Subcutaneous abdominal adipose tissue (tissue), 5 donors: ENCODE measurements at regions not wholly inside any gene's neighbourhood (a gene's known extent, or its start where the extent isn't known, plus 50 kb on each side); places are given as distances from the start of the nearest gene placed in this dataset.

Source experiments
- H3K27ac ChIP-seq: one replicate; pipeline ENCODE4 v1.7.0; 2013; ENCODE audit warnings: low read depth, mild to moderate bottlenecking, inconsistent platforms, low read length, moderate library complexity
- H3K27me3 ChIP-seq, 5 donors: one replicate each; pipeline ENCODE4 v1.7.0; 2013; ENCODE audit warnings: low read length in 5 of 5, inconsistent platforms in 1 of 5; ENCODE audit not compliant: control insufficient read depth in 5 of 5, insufficient read depth in 4 of 5
- H3K36me3 ChIP-seq, 5 donors: one replicate each; pipeline ENCODE4 v1.7.0; 2013; ENCODE audit warnings: low read length in 5 of 5; ENCODE audit not compliant: control insufficient read depth in 5 of 5, insufficient read depth in 5 of 5
- H3K4me1 ChIP-seq, 5 donors: one replicate each; pipeline ENCODE4 v1.7.0; 2013; ENCODE audit warnings: low read length in 5 of 5, mild to moderate bottlenecking in 3 of 5, moderate library complexity in 1 of 5; ENCODE audit not compliant: control insufficient read depth in 5 of 5, insufficient read depth in 5 of 5
- H3K4me3 ChIP-seq, 5 donors: one replicate each; pipeline ENCODE4 v1.7.0; 2013; ENCODE audit warnings: low read length in 5 of 5, low read depth in 1 of 5
- H3K9ac ChIP-seq, 5 donors: one replicate each; pipeline ENCODE4 v1.7.0; 2013; ENCODE audit warnings: low read length in 5 of 5, mild to moderate bottlenecking in 4 of 5, moderate library complexity in 3 of 5
- H3K9me3 ChIP-seq, 5 donors: one replicate each; pipeline ENCODE4 v1.7.0; 2013; ENCODE audit warnings: low read length in 5 of 5; ENCODE audit not compliant: control insufficient read depth in 5 of 5
- donor health status: healthy.
- donor health status: healthy.
- donor health status: healthy.
- donor health status: healthy.
- donor health status: healthy.

DNA sequence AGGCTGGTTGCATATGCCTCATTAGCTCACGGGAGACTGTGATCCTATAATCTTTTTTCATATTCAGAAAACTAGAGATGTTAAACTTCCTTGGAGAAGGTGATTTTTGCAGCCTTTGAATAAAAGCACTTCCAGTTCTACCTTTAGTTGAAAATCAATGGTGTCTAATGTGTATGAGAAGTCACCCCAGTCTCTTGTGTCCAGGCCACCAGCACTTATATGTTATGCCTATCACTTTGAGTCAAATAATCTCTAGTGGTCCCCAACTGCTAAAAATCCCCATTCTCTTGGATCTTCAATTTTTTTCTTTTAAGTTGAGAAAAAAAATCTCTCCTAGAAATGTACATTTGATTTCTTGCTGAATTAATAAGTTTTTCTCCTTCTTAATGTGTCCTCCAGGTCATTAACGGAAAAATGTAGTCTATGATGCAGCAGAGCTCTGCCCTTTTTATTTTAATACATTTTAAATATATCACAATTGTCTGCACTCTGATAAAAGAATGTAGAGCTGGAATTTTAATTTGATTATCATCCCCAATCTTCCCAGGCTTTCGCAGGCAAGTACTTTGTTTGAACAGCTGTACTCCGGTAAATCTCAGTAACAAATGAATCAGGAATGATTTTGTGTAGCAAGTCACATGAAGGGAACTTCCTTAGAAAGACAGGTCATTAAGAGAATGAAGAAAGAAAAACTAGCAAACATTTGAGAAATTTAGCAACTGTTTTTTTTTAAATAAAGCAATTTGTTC is 147.0 kb downstream of the SOX4 start:
- Histone ChIP-seq H3K4me3 (no peak overlapping the region), H3K9me3 (no peaks in the 10 kb centered on the region), H3K9ac (no peak overlapping the region), H3K27me3 (no peaks in the 10 kb centered on the region), H3K4me1 (peaks cover 0 to 15% (median 0%) of the 10 kb centered on the region in 5 donors), H3K36me3 (no peaks in the 10 kb centered on the region), H3K27ac (no peak overlapping the region)

DNA sequence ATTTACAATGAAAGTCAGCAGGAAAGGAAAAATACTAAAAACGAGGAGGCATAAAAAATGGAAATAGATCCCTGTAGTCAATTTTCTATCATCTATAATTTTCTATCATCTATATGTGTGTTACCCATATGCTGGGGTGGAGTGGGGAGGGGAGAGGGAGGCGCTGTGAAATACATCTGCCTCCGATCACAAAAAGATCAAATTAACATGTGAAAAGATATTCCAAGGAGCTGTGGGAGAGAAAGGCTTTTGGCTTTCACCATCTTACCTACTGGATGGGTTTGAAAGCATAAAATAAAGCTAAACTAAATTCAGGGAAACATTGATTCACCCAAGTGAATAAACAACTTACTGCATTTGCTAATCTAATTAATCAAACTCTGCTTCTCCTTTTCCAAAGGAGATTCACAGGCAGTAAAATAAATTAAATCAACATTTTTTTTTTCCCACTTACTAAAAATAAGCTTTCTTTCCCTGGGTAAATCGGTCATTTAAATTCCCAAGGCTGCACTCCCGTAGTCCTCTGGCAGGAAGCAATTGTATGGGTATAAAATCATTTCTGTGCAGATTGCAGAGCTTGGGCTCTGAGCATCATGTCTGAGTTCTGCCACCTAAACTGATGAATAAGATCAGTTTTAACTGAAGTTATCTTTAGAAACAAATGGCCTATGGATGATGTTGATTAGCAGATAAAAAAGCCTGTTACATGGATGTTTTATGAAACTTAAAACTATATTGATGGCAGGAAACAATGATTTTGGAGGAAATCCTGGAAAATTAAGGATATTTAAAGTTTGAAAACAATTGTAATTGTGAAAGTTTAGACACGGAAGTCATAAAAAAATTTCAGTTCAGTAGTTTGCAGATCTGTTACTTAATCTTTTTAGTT is 147.9 kb downstream of the SOX4 start:
- Histone ChIP-seq H3K4me3 (no peak overlapping the region), H3K27ac (no peak overlapping the region), H3K36me3 (no peaks in the 10 kb centered on the region), H3K9ac (no peak overlapping the region), H3K9me3 (no peaks in the 10 kb centered on the region), H3K4me1 (peaks cover 0 to 15% (median 0%) of the 10 kb centered on the region in 5 donors), H3K27me3 (no peaks in the 10 kb centered on the region)

DNA sequence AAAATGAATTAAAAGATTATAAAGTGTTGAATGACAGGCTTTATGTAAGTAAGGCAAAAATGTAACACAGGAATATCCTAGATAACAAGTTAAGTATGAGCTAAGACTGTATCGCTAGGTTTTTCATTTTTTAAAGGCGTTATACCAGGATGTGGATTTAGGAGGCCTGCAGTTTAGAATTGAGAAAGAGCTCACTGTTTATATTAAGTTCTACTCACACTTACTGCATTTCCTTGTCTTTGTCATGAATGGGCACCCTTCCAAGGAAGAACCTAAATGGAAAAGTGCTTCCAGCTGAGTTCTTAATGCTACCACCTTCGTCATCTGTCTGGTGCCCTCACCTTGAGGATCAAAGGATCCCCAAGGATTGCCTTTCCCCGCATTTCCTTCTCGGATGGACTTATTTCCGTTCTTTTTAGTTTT is 148.7 kb downstream of the SOX4 start:
- Histone ChIP-seq H3K4me3 (no peak overlapping the region), H3K9me3 (no peaks in the 10 kb centered on the region), H3K36me3 (no peaks in the 10 kb centered on the region), H3K9ac (no peak overlapping the region), H3K27ac (no peak overlapping the region), H3K4me1 (peaks cover 0 to 15% (median 0%) of the 10 kb centered on the region in 5 donors), H3K27me3 (no peaks in the 10 kb centered on the region)

DNA sequence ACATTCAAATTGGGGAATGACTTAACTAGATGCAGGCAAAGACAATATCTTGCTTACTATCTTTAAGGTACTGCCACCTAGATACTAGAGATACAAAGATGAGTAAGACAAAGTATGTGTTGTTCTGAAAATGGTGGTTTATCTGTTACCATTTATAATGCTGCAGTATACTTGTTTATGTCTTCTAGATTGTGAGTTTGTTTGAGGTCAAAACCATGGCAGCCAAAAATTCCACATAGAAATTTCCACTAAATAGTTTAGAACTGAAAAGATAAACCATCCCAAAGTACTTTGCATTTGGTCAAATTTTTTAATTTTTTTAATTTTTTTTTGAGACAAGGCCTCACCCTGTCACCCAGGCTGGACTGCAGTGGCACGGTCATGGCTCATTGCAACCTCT is 150.8 kb downstream of the SOX4 start:
- Histone ChIP-seq H3K4me3 (no peak overlapping the region), H3K27me3 (no peaks in the 10 kb centered on the region), H3K4me1 (peaks cover 0 to 15% (median 0%) of the 10 kb centered on the region in 5 donors), H3K9ac (no peak overlapping the region), H3K27ac (no peak overlapping the region), H3K9me3 (no peaks in the 10 kb centered on the region), H3K36me3 (no peaks in the 10 kb centered on the region)

DNA sequence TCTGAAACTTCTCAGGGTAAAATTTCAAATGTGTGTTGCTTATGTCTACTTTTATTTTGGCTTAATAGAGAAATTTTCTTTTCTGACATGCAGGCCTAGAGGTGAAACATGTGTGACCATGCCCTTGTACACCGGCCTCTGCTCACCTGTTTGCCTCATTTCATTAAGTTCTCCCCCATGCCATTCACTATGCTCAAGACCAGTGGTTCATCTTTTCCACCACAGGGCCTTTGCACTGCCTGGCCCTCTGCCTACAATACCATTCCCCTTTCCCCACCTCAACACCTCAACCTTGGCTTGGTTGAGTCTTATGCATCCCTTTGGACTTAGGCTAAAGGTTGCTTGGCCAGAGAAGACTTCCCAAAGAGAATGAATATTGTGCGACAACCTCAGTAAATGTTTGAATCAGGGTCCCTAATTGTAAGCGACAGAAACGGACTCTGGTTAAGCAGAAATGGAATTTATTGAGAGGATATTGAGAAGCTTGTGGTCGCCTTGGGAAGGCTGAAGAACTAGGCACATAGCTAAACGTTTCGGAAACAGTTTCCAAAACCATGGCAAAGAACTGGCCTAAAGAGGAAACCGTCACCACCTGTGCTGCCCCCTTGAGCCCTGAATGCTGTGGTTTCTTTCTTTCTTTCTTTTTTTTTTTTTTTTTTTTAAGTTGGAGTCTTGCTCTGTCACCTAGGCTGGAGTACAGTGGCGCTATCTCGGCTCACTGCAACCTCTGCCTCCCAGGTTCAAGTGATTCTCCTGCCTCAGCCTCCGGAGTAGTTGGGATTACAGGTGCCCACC is 152.2 kb downstream of the SOX4 start:
- Histone ChIP-seq H3K27ac (no peak overlapping the region), H3K4me3 (no peak overlapping the region), H3K9me3 (no peaks in the 10 kb centered on the region), H3K36me3 (no peaks in the 10 kb centered on the region), H3K4me1 (peaks cover 0 to 15% (median 0%) of the 10 kb centered on the region in 5 donors), H3K9ac (no peak overlapping the region), H3K27me3 (no peaks in the 10 kb centered on the region)

DNA sequence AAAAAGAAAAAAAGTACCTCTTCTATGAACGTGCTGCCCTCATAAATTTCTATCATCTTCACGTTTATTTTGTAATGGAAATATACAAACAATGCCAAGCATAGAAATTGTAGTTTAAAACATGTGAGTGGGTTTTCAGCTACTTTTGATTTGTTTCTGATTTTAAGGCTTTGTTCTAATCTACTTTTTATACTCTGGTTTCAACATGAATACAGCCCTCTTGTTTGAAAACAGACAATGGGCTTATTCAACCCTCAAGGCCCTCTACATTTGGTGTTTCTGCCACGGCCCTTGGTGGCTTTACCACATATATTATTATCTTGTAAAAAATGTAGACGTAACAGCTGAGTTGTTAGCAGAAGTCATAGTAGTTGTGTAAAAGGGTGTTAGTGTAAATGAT is 153.9 kb downstream of the SOX4 start:
- no peaks in the 10 kb centered on the region for H3K27me3 ChIP-seq
- no peak overlapping the region for H3K27ac ChIP-seq
- no peaks in the 10 kb centered on the region for H3K36me3 ChIP-seq
- H3K9ac ChIP-seq = no peak overlapping the region
- H3K4me1 ChIP-seq = peaks cover 0 to 4% (median 0%) of the 10 kb centered on the region in 5 donors
- H3K9me3 ChIP-seq = no peaks in the 10 kb centered on the region
- H3K4me3 ChIP-seq = no peak overlapping the region

DNA sequence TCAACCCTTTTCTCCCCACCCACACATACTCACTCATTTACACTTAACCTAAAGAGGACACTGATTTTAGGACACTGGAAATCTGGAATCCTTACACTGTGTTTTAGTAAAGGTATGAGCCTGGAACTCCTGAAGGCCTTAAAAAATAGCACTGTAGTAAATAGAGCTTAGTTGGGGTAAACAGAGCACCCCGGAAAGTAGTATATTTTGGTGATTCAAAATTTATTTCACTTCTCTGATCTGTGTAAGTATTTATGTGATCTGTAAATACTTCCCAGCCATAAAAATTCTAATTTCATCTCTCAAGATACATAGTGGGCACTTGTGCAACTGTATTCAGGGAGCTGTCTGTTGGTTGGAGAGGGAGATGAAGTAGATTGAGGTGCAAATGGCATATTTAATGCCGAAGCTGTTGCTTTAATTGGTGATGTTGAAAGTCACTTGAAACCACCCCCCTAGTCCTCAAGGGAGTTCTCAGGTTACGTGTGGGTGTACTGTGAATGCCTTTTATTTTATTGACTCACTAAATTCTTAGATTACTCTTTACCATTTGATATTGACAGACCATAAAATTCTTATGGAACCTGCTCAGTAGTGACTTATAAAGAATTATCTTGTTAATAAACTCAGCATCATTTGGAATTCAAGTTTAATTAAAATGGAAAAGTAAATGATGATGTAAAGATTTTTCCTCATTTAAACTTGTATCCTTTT is 154.9 kb downstream of the SOX4 start:
- no peak overlapping the region for H3K27ac ChIP-seq
- no peak overlapping the region for H3K4me3 ChIP-seq
- H3K36me3 ChIP-seq = no peaks in the 10 kb centered on the region
- no peaks in the 10 kb centered on the region for H3K27me3 ChIP-seq
- H3K9me3 ChIP-seq = no peaks in the 10 kb centered on the region
- H3K9ac ChIP-seq = no peak overlapping the region
- no peaks in the 10 kb centered on the region for H3K4me1 ChIP-seq

DNA sequence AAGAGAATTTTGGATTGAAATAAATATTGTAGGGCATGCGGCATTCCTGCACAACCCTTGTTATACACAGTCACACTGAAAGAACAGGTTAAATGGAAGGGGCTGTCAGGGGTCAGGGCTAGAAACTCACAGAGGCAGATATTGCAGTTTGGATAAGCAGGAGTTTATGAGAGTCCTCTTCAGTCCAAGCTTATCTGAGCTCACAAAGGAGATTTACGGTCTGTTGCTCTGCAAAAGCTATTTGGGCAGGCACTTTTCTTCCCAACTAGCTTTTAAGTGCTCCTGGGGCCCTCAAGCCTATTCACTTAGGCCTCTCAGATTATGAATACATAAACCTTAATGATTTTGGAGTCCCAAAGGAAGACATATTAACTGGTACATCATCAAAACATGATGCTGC is 156.2 kb downstream of the SOX4 start:
- Histone ChIP-seq H3K4me3 (no peak overlapping the region), H3K27me3 (no peaks in the 10 kb centered on the region), H3K9me3 (no peaks in the 10 kb centered on the region), H3K27ac (no peak overlapping the region), H3K9ac (no peak overlapping the region), H3K4me1 (no peaks in the 10 kb centered on the region), H3K36me3 (no peaks in the 10 kb centered on the region)

DNA sequence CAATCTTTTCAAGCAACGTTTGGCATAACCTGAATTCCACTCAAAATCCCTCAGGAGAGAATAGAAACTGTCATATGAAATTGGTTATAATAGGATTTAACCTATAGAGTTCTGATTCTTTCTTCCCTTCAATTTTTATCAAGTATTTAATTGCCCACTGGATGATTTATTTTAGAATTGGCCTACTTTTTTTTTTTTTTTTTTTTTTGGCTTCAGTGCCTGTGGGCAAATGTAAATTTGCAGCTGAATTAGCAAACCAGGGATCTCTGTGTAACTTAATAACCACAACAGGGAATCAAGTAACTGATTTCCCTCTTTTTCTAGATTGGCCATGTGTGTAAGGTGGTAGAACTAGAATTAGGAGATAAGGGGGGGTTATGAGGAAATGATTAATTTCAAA is 157.0 kb downstream of the SOX4 start:
- no peaks in the 10 kb centered on the region for H3K4me1 ChIP-seq
- H3K27ac ChIP-seq = no peak overlapping the region
- no peaks in the 10 kb centered on the region for H3K36me3 ChIP-seq
- H3K27me3 ChIP-seq = no peaks in the 10 kb centered on the region
- no peak overlapping the region for H3K4me3 ChIP-seq
- no peaks in the 10 kb centered on the region for H3K9me3 ChIP-seq
- H3K9ac ChIP-seq = no peak overlapping the region
